ENCODE measurements at regions not wholly inside any gene's neighbourhood (a gene's known extent, or its start where the extent isn't known, plus 50 kb on each side); places are given as distances from the start of the nearest gene placed in this dataset.

DNA sequence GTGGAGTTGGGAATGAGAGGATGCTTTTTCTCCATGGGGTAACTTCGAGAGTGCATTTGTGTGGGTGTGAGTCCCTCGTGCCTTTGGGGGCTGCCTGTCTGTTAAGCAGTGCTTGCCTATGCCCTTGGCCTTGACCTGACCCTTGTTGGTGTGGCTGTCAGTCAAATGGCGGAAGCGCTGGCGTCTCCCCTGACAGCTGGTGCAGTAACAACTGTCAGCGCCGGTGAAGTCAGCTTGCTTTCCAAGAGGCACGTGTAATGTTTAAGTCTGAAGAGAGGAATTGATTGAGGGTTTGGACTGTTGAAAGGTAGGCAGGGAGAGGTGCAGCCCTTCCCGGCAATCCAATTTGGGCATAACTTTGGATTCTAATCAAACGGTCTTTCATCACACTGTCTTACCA is 211.3 kb downstream of the AACS start:
- TF ChIP-seq ZNF121 (CRISPR knock-in tag; IDR thresholded peaks at IDR 0.05) (no peak), ZNF138 (CRISPR knock-in tag; conservative IDR thresholded peaks at IDR 0.05) (no peak), SP1 (CRISPR knock-in tag; conservative IDR thresholded peaks at IDR 0.05) (no peak), ETV6 (CRISPR knock-in tag; IDR thresholded peaks at IDR 0.05) (no peak)
- TF ChIP-seq, protein P1, sequence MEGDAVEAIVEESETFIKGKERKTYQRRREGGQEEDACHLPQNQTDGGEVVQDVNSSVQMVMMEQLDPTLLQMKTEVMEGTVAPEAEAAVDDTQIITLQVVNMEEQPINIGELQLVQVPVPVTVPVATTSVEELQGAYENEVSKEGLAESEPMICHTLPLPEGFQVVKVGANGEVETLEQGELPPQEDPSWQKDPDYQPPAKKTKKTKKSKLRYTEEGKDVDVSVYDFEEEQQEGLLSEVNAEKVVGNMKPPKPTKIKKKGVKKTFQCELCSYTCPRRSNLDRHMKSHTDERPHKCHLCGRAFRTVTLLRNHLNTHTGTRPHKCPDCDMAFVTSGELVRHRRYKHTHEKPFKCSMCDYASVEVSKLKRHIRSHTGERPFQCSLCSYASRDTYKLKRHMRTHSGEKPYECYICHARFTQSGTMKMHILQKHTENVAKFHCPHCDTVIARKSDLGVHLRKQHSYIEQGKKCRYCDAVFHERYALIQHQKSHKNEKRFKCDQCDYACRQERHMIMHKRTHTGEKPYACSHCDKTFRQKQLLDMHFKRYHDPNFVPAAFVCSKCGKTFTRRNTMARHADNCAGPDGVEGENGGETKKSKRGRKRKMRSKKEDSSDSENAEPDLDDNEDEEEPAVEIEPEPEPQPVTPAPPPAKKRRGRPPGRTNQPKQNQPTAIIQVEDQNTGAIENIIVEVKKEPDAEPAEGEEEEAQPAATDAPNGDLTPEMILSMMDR (IDR thresholded peaks at IDR 0.05) = no peak
